ENCODE measurements at regions not wholly inside any gene's neighbourhood (a gene's known extent, or its start where the extent isn't known, plus 50 kb on each side); places are given as distances from the start of the nearest gene placed in this dataset.
A peak's percentile ranks its signal among the peaks of the same experiment; 100 is the strongest.
"Not testable (repeated sequence)": the region's sequence is repeated elsewhere in the genome, so short reads cannot be mapped to it uniquely, and the experiment has no call there.

DNA sequence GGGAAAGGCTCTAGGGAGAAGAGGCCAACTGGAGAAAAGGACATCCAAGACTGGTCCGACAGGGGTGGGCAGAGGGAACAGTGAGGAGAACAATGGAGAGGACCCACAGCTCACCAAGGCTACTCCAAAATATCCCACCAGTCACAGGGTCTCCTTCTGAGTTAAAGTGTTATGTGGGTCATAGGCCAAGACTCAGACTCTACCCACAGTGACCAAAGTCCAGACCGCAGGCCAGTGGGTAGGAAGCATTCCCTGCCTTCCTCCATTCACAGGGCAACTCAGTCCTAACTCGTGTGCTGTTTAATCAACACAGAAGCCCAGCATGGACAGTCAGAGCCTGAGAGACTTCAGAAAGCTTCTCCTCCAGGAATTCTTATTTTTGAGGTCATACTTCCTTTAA is 260.6 kb downstream of the SMAD2 start:
- no peak for DNase-seq

DNA sequence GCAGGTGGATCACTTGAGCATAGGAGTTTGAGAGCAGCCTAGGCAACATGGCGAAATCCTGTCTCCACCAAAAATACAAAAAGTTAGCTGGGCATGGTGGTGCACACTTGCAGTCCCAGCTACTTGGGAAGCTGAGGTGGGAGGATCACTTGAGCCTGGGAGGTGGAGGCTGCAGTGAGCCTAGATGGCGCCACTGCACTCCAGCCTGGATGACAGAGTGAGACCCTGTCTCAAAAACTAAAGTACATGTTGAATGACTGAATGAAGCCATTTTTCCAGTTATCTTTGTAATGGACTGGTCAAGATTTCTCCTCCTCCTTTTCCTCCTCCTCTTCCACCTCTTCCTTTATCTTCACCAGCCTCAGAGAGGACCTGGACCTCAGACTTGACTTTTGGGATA is 272.0 kb downstream of the SMAD2 start:
- no peak for DNase-seq

DNA sequence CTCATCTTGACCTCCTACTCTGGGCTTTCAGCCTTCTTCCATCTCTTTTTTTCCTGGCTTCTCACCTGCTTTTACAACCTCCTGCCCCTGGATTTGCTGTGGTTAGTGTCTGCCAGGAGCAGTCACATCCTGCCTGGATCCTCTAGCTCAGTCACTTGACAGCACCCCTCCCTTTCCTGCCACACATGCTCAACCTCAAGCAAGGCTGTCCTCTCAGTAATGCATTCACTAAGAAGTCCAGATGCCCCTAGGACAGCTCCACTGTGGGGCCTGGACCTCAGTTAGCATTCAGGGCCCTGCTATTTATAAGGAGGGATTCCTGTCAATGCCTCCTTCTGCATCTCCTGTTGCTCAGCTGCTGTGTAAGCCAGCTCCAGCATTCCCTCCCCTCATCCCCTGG is 275.5 kb downstream of the SMAD2 start:
- DNase-seq, result no peak

- no peak for DNase-seq
Measured at GRCh38 chr18:47644896-47645295, 285.6 kb downstream of the SMAD2 start.

DNA sequence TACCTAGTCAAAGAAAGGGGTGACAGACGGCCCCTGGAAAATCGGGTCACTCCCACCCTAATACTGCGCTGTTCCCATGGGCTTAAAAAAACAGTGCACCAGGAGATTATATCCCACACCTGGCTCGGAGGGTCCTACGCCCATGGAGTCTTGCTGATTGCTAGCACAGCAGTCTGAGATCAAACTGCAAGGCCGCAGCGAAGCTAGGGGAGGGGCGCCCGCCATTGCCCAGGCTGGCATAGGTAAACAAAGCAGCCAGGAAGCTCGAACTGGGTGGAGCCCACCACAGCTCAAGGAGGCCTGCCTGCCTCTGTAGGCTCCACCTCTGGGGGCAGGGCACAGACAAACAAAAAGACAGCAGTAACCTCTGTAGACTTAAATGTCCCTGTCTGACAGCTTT is 292.9 kb downstream of the SMAD2 start:
- not testable (repeated sequence) for DNase-seq

DNA sequence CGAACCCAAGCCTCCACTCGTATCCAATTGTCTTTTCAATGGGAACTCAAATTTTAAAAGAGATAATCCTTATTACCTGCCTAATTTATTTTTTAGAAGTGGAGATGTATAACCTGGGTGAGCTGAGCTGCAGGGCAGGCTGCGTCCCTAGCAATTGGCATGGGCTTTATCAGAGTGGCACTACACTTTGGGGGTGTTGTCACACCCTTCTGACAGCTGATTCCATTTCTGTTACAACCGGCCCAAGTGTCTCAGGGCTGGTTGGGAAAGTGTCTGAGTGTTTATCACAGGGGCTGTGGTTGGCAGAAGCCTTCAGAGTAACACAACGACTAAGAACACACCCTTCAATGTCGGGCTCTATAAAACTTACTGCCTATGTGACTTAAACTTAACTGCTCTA is 295.0 kb downstream of the SMAD2 start:
- no peak for DNase-seq

DNA sequence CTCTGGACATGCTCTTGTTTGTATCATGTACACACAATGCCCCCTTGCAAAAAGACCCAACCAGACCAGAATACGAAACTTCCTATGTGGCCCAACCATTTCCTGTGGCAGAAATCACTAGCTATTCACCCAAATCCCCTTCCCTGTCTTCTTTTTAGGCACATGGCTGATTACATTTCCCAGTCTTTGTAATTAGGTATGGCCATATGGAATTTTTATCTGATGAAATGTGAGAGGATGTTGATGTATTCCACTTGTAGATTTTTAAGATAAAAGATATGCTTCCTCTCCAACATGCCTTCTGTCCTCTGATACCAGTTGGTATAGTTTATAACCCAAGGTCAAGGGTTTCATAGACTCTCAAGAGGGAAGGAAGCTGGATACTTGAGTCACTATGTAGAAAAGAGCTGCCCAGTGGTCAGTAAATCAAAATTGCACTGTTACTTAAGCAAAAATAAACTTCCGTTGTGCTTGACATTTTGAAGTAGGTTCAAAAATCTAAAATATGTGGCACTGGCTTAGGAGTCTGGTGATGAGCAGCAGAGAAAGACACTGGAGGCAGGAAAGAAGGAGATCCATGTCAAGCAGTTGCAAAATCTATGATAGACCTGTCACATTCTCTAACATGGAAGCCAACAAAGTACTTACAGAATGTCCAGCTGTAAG is 297.4 kb downstream of the SMAD2 start:
- DNase-seq, result no peak

- DNase-seq, result no peak
Measured at GRCh38 chr18:47628893-47629292, 301.6 kb downstream of the SMAD2 start.

GRCh38 chr18:47628240-47628781 is 302.1 kb downstream of the SMAD2 start:
- no peak for DNase-seq

DNA sequence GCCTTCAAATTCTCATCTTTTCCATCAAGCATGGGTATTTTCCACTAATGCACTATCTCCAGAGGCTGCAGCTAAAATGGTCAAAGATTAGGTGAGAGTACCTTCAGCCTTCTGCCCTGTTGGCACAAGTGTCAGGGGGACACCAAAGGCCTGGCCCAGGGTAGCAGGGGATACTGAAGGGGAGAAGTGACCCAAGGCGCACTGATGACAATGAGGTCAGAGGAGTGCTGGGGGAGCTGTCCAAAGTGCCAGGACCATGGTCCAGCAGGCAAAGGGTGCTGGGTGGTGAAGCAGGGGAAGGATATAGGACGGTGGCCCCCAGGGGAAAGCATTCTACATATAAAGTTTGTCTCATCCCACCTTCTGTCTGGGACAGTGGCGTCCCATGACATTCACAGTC is 303.4 kb downstream of the SMAD2 start:
- DNase-seq, result no peak

DNA sequence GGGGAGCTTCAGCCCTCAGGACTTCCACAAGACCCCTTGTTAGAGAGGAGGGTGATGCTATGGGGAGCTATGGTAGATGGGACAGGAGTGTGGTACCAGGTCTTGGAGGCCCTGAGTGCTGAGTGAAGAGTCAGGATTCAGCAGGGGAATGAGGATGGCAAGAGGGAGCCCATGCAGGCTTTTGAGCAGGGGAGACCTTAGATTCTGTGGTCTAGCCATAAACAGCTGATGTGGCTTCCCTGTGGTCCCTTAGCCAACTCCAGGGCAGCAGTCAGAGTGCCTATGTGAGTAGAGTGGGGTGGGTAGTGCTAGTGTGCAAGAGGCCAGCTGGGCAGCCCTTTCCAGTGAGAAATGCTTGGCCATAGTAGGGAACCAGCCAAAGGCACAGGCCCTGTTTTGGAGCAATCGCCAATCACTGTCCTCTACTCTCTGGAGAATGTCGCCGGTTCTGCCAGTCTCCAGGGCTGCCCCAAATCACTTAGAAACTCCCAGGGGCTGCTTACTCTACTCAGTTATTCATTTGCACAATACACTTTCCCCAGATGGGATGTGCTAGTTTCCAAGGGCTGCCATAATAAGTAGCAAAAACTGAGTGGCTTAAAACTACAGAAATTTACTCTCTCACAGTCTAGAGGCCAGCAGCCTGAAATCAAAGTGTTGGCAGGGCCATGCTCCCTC is 310.5 kb downstream of the SMAD2 start:
- DNase-seq, result no peak

DNA sequence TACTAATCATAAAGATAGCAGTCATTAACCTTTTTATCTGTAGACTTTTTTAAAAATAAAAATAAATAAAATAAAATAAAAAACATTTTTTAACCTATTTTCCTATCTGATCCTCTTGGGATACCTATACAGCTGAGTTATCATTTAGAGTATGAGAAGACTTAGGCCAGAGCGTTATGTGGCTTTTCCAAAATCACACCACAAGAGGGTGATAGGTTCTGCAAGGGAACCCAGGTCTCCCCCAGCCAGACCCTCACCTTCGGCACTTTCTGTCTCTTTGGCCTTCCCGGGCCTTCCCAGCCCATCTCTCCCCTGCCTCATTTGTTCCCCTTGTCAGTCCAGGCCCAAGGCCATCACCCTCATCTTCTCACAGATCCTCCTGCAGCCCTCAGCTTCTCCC is 311.7 kb downstream of the SMAD2 start:
- no peak for DNase-seq

DNA sequence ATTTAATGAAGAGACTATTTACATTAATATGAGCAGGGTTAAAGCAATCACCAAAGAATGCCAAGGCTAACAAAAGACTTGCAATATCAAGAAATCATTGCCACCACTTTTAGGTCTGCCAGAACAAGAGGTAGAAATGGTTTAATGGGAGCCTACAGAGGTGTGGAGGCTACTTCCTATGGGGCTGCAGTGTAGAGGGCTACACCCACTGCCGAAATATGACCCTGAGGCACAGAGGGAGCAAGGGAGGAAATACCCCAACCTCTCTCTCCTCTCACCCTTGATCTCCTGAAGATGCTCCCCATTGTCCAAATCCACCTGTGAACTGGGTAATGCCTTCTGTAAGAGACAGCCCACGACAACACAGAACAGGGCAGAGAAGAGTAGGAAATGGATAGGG is 315.4 kb downstream of the SMAD2 start:
- DNase-seq, result no peak

- DNase-seq, result no peak
Measured at GRCh38 chr18:47613929-47614328, 316.5 kb downstream of the SMAD2 start.

- no peak for DNase-seq
Measured at GRCh38 chr18:47611649-47612048, 318.8 kb downstream of the SMAD2 start.

- DNase-seq, result no peak
Measured at GRCh38 chr18:47606526-47606925, 323.9 kb downstream of the SMAD2 start.

DNA sequence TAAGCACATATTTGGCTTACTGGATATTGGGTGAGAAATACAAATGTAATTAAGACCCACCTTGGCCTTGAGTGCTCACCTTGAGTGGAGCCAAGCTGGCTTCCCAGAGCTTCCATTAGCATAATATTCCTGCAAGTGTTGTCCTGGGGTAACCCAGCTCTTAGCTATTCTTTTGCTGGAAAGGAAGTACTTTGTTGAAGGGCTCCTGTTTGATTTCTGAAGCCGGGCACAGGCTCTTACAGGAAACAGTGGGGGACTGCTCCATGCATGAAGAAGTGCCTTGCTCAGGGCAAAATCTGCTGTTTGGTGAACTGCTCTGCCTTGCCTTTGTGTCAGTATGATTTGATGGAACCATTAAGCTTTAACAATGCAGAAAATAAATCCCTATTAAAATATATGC is 325.4 kb downstream of the SMAD2 start:
- DNase-seq, result no peak

- DNase-seq, result no peak
Measured at GRCh38 chr18:47604021-47604420, 326.4 kb downstream of the SMAD2 start.

DNA sequence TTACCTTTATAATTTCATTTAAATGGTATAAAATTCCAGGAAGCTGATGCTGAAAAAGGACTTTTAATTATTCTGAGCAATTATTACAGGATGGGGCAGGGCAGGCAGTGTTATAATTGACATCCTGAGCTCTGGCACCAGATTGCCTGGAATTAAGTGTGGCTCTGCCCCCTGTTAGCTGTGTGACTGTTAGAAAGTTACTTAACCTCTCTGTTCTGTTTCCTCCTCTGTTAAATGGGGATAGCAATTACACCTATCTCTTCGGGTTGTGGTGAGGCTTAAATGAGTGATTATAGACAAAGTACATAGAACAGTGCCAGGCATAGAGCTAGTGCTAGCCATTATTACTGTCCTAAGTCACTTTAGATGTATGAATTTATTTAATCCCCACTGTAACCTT is 327.3 kb downstream of the SMAD2 start:
- DNase-seq, result no peak

DNA sequence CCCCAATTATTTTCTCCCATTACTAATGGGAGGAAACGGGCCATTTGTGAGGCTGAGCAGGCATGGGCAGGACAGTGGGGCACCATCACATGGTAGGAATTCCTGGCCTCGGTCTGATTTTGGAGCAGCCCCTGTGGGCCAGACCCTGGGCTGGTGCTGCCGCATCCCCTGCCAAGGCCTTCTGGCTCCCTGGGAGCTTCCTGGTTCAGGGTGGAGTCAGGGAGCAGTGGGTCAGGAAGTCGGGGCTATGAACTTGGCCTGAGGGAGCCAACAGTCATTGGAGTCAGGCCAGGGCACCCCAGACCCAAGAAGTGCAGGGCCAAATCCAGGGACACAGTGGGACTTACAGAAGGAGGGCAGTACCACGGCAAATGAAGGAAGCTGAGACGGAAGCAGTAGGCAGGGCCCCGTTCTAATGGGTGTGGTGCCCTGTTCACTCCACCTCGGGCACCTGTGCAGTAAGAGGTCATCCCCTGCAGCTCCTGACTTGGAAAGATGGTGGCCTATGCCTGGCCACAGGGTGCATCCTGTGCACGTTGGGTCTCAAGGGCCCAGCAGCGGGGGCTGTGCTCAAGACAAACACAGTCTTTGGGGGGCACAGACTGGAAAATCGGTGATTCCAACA is 328.1 kb downstream of the SMAD2 start:
- DNase-seq, result no peak

DNA sequence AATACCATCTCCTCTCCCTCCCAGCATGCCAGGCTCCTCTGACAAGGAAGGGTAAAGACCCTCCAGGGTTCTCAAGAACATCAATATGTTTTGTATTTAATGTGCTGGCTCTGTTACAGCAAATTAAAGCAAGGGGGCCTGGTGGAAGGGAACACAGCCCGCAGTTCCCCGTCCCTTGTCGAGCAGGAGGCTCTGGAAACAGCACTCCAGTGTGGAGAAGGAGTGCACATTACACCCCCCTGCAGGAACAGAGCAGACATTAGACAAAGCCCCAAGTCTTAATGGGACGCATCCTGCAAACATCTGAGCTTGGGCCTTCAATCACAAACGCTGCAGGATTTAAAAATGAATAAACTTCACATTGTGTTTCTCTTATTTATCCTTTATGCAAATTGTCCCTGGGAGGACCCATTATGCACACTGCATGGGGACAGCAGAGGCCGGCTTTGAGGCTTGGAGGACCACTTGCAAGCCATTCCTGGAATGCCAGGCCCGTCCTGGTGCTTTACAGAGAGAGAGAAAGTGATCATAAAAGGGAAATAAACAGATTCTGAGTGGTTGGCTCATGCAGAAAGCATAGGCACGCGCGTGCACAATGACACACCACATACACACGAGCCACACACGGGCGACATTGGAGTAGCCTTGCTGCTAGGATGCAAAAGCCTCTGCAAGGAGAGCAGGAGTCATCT is 328.7 kb downstream of the SMAD2 start:
- no peak for DNase-seq

DNA sequence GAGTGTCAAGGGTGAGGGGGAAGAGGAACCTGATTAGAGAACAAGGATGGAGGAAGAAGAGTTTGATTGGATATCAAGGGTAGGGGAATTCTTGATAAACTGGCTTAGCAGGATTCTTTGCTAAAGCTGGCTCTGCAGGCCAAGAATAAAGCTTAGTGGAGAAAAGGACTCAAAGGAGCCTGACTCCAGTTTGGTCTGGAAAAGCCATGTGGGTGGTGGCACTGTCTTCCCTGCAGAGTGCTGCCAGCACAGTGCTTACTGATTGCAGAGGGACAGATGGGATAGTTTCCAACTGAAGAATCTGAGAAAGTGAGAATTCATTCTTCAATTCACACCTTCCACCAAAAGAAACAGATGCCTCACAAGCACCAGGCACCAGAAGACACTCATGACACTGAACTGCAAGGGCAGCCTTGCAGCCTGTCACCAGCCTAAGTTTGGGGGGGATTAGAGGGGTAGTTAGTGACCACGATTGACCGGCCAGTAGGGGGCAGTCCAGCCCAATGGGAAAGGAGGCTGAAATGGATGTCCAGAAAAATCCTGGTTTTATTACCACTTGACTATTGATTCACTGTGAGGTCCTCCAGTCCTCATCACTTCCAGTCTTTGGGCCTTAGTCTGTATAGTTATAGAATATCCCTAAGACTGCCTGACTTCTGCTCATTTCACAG is 334.5 kb downstream of the SMAD2 start:
- DNase-seq, result peak; percentile 11 to 34 (median 24)

GRCh38 chr18:47594621-47595086 is 335.8 kb downstream of the SMAD2 start:
- no peak for DNase-seq
